Transverse colon (tissue), 4 donors: ENCODE measurements at regions not wholly inside any gene's neighbourhood (a gene's known extent, or its start where the extent isn't known, plus 50 kb on each side); places are given as distances from the start of the nearest gene placed in this dataset.
"Not testable (repeated sequence)": the region's sequence is repeated elsewhere in the genome, so short reads cannot be mapped to it uniquely, and the experiment has no call there.

Source experiments
- DNase-seq: peaks from one replicate; pipeline ENCODE4 v3.0.0-alpha.2; 2019
- H3K27ac ChIP-seq, 4 donors: fragments of 200-600 bp; sonication (generic); 2 replicates each; pipeline ENCODE4 v1.5.1; 2016 to 2018; ENCODE audit warnings: inconsistent platforms in 4 of 4
- H3K27me3 ChIP-seq: fragments of 200-600 bp; sonication (generic); 2 replicates; pipeline ENCODE4 v1.5.1; 2017; ENCODE audit warnings: inconsistent platforms
- H3K36me3 ChIP-seq, 4 donors: fragments of 200-600 bp; sonication (generic); 2 replicates each; pipeline ENCODE4 v1.5.1; 2017 to 2019; ENCODE audit warnings: inconsistent platforms in 4 of 4
- H3K4me1 ChIP-seq, 4 donors: fragments of 200-600 bp; sonication (generic); 2 replicates each; pipeline ENCODE4 v1.5.1; 2017 to 2020; ENCODE audit warnings: inconsistent platforms in 4 of 4
- H3K4me3 ChIP-seq, 4 donors: fragments of 200-600 bp; sonication (generic); 1 replicate in 1 of 4; 2 replicates in 3 of 4; pipeline versions ENCODE4 v1.5.1 to v1.6.1; 2017 to 2019; ENCODE audit warnings: inconsistent platforms in 4 of 4
- H3K9me3 ChIP-seq, 2 donors: fragments of 200-600 bp; sonication (generic); 2 replicates each; pipeline ENCODE4 v1.5.1; 2017 to 2019; ENCODE audit warnings: inconsistent platforms in 2 of 2
- EP300 ChIP-seq: sonication (generic); formaldehyde crosslinking; IDR thresholded peaks from one replicate; pipeline ENCODE4 v1.6.1; 2017; ENCODE audit warnings: antibody characterized with exemption, low read depth
- POLR2A ChIP-seq: fragments of 450-650 bp; IDR thresholded peaks from one replicate; pipeline ENCODE4 v1.6.1; 2016; ENCODE audit warnings: antibody characterized with exemption, mild to moderate bottlenecking, moderate library complexity
- POLR2AphosphoS5 ChIP-seq, 3 donors: sonication (generic); formaldehyde crosslinking; IDR thresholded peaks; one replicate each; pipeline ENCODE4 v1.6.1; 2016; ENCODE audit warnings: antibody characterized with exemption in 3 of 3
- WGBS, 2 donors: methylation state at CpG; one replicate each; pipeline ENCODE4 v1.1.5; 2018; ENCODE audit warnings: low coverage in 1 of 2; 5-methylcytosine and 5-hydroxymethylcytosine counted together
- in situ Hi-C, 4 donors: fragments of 200-750 bp; cut with MboI; loops; one replicate each; pipeline versions ENCODE4 v1.15.0 to v1.15.1; 2017; ENCODE audit warnings: low sequenced_read_pairs in 3 of 4, low pct_ligation_motif_present in 1 of 4, low pct_unique_long_range_greater_than_20kb in 1 of 4
- intact Hi-C: fragments of 100-400 bp; cut with DNase I; formaldehyde crosslinking; loops from one replicate; pipeline ENCODE4 v1.15.1; 2023; ENCODE audit warnings: low total_unique reads
- TF ChIP-seq, protein P1 (sequence below), 5 experiments: fragments of 200-600 bp in 3 of 5; fragments of 450-650 bp in 2 of 5; sonication (generic) in 3 of 5; IDR thresholded peaks; 1 replicate in 2 of 5; 2 replicates in 3 of 5; pipeline ENCODE4 v1.5.1; 2016 to 2017; ENCODE audit warnings: antibody characterized with exemption in 5 of 5, inconsistent platforms in 3 of 5, mild to moderate bottlenecking in 2 of 5, moderate library complexity in 1 of 5

DNA sequence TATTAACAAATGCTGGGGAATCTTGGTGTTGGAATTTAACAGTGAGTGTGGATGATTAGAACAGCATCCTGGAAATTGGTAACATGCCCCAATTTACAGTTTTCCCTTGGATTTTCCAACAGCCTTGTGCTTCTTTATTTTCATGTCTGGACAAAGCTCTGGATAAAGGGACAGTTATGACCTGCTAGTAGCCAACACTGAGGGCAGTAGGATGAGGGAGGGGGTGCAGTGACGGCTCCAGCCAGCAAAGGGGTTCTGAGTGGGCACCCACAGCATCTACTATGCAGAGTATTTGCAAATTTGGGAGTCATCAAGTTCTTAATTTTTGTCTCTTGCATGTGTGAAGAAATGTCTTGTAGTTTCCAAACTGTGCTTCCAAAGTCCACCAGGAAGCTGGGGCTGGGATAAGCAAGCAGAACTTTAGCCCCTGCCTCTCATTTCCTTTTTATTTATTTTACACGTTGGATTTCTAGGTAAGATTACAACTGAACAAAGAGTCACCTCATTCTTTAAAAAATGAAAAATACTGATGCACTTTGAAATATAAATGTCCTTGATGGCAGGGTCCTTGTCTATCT lies 63.0 kb upstream of the SELENOP start:
- Histone ChIP-seq H3K36me3 (no peaks in the 10 kb centered on the region), H3K27me3 (no peaks in the 10 kb centered on the region), H3K27ac (peak overlapping the region in 3 of 4 donors; percentile 41 to 77 (median 63)), H3K4me1 (peaks cover 17 to 54% (median 34%) of the 10 kb centered on the region in 4 donors), H3K4me3 (no peak overlapping the region), H3K9me3 (no peaks in the 10 kb centered on the region)
- in situ Hi-C loops (loop anchor here in 2 of 4 donors (25.0 kb wide), 1 partner anchor 1012 kb away; the partner anchor contains the start of gene OXCT1 (in 2 of the 2)), intact Hi-C loops (no loop called here)
- WGBS, 2 donors = 25 to 58% methylated on average over 1 to 2 of the region's 2 CpGs
- DNase-seq = peak; percentile 27
- TF ChIP-seq POLR2A (no peak), EP300 (no peak), POLR2AphosphoS5 (IDR thresholded peaks at IDR 0.05) (no peak)
- TF ChIP-seq, protein P1, sequence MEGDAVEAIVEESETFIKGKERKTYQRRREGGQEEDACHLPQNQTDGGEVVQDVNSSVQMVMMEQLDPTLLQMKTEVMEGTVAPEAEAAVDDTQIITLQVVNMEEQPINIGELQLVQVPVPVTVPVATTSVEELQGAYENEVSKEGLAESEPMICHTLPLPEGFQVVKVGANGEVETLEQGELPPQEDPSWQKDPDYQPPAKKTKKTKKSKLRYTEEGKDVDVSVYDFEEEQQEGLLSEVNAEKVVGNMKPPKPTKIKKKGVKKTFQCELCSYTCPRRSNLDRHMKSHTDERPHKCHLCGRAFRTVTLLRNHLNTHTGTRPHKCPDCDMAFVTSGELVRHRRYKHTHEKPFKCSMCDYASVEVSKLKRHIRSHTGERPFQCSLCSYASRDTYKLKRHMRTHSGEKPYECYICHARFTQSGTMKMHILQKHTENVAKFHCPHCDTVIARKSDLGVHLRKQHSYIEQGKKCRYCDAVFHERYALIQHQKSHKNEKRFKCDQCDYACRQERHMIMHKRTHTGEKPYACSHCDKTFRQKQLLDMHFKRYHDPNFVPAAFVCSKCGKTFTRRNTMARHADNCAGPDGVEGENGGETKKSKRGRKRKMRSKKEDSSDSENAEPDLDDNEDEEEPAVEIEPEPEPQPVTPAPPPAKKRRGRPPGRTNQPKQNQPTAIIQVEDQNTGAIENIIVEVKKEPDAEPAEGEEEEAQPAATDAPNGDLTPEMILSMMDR (IDR thresholded peaks at IDR 0.05) = no peak

DNA sequence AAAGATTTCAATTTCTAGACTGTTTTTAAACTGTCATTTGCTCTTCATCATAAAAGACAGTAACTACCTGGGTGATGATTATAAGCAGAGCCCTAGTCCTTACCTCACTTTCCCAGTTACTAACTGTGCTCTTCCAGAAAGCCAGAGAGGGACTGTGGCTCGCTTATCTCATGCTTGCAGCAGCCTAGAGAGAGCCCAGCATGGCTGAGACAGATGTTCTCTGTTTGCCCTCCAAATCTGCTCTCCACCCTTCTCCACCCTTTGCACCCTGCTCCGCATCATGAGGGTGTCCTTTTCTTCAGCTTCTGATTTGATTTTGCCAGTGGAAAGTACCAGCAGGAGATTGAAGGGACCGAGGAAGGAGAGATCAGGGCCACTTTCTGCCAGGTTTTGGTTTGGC lies 61.2 kb upstream of the SELENOP start:
- DNase-seq = no peak
- intact Hi-C loops = no loop called here
- Histone ChIP-seq H3K4me1 (peaks cover 11 to 36% (median 28%) of the 10 kb centered on the region in 4 donors), H3K36me3 (no peaks in the 10 kb centered on the region), H3K4me3 (no peak overlapping the region), H3K27me3 (no peaks in the 10 kb centered on the region), H3K27ac (no peak overlapping the region), H3K9me3 (peaks cover 0 to 8% of the 10 kb centered on the region in 2 donors)
- 87 to 100% methylated on average over 1 to 3 of the region's 3 CpGs for WGBS, 2 donors
- TF ChIP-seq, protein P1 (IDR thresholded peaks at IDR 0.05) = no peak
- TF ChIP-seq POLR2AphosphoS5 (IDR thresholded peaks at IDR 0.05) (no peak), EP300 (no peak), POLR2A (no peak)
- in situ Hi-C loops = no loop called here

DNA sequence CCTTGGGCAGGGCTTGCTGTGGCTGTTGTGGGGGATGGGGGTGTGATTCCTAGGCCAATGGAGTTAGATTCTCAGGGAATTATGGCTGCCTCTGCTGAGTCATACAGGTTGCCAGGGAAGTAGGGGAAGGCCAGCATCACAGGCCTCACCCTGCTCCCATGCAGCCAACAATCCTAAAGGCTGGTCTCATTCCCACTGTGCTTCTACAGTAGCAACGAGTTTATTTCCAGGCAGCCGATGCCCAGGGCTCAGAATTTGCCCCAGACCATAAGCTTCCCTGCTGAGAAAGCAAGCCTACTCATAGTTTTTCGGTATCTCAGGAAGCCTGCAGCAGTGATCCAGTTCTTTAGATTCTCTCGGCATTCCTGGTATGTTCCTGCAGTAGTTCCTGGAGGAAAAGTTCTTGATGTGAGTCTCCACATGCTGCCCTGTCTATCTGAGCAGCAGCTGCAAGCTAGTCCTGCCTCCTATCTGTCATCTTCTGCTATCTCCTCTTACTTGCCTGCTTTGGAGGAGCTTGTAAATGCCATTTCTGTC lies 59.3 kb upstream of the SELENOP start:
- no peak overlapping the region for H3K4me3 ChIP-seq
- peaks cover 5 to 17% (median 12%) of the 10 kb centered on the region in 4 donors for H3K4me1 ChIP-seq
- intact Hi-C loops = no loop called here
- in situ Hi-C loops = no loop called here
- no peaks in the 10 kb centered on the region for H3K36me3 ChIP-seq
- peak; percentile 40 for DNase-seq
- H3K9me3 ChIP-seq = peaks cover 0 to 8% of the 10 kb centered on the region in 2 donors
- no peak overlapping the region for H3K27ac ChIP-seq
- WGBS, 2 donors = 76 to 83% methylated on average over 4 of the region's 4 CpGs
- no peak for TF ChIP-seq EP300
- no peak for TF ChIP-seq POLR2A
- TF ChIP-seq, protein P1 (IDR thresholded peaks at IDR 0.05) = no peak
- no peak for TF ChIP-seq POLR2AphosphoS5 (IDR thresholded peaks at IDR 0.05)
- no peaks in the 10 kb centered on the region for H3K27me3 ChIP-seq

DNA sequence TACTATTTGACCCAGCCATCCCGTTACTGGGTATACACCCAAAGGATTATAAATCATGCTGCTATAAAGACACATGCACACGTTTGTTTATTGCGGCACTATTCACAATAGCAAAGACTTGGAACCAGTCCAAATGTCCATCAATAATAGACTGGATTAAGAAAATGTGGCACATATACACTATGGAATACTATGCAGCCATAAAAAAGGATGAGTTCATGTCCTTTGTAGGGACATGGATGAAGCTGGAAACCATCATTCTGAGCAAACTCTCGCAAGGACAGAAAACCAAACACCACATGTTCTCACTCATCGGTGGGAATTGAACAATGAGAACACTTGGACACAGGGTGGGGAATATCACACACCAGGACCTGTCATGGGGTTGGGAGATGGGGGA lies 56.7 kb upstream of the SELENOP start:
- not testable (repeated sequence) for DNase-seq
- WGBS, 2 donors = 80 to 82% methylated on average over 4 to 5 of the region's 5 CpGs

DNA sequence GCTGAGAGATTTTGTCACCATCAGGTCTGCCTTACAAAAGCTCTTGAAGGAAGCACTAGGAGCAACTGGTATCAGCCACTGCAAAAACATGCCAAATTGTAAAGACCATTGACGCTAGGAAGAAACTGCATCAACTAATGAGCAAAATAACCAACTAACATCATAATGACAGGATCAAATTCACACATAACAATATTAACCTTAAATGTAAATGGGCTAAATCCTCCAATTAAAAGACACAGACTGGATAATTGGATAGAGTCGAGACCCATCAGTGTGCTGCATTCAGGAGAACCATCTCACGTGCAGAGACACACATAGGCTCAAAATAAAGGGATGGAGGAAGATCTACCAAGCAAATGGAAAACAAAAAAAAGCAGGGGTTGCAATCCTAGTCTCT lies 53.1 kb upstream of the SELENOP start:
- H3K4me1 ChIP-seq, in situ Hi-C loops, H3K27me3 ChIP-seq, H3K4me3 ChIP-seq, intact Hi-C loops, H3K27ac ChIP-seq, H3K9me3 ChIP-seq, H3K36me3 ChIP-seq, DNase-seq: not testable (repeated sequence)
- WGBS, 2 donors = 78 to 100% methylated on average over 1 to 3 of the region's 3 CpGs

More for the DNA sequence above, 56.7 kb upstream of the SELENOP start:
- H3K4me1 ChIP-seq, in situ Hi-C loops, H3K36me3 ChIP-seq, H3K27ac ChIP-seq, H3K4me3 ChIP-seq, intact Hi-C loops, H3K9me3 ChIP-seq, H3K27me3 ChIP-seq: not testable (repeated sequence)
